Ovary (tissue), 3 donors: ENCODE measurements at regions not wholly inside any gene's neighbourhood (a gene's known extent, or its start where the extent isn't known, plus 50 kb on each side); places are given as distances from the start of the nearest gene placed in this dataset.

Source experiments
- POLR2A ChIP-seq: fragments of 450-650 bp; IDR thresholded peaks from one replicate; pipeline ENCODE4 v1.6.1; 2017; ENCODE audit warnings: antibody characterized with exemption, mild to moderate bottlenecking, moderate library complexity
- TF ChIP-seq, protein P1 (sequence below), 3 donors: fragments of 450-650 bp in 2 of 3; fragments of 200-600 bp in 1 of 3; IDR thresholded peaks; one replicate each; pipeline versions ENCODE4 v1.5.1 to v1.8.0; 2016 to 2022; ENCODE audit warnings: antibody characterized with exemption in 3 of 3, mild to moderate bottlenecking in 1 of 3
- donor health status: DM: no; HTN: no; CAD: no.

DNA sequence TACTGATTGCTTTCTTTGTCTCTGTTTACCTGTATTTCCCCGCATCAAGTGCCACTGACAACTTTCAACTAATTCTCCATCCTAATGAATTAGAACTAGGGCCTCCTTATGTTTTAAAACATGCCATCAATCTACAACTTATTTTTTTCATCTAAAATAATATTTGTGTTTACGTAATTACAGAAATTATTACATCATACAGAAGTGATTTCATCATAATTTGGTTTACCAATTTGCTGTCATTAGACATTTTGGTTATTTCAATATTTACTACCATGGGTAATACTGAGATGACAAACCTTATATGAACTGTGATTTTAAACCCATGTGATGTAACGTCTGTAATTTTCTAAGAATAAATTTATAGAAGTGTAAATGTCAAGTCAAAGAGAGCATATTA, 468.0 kb upstream of the IL12A start:
- TF ChIP-seq, protein P1, sequence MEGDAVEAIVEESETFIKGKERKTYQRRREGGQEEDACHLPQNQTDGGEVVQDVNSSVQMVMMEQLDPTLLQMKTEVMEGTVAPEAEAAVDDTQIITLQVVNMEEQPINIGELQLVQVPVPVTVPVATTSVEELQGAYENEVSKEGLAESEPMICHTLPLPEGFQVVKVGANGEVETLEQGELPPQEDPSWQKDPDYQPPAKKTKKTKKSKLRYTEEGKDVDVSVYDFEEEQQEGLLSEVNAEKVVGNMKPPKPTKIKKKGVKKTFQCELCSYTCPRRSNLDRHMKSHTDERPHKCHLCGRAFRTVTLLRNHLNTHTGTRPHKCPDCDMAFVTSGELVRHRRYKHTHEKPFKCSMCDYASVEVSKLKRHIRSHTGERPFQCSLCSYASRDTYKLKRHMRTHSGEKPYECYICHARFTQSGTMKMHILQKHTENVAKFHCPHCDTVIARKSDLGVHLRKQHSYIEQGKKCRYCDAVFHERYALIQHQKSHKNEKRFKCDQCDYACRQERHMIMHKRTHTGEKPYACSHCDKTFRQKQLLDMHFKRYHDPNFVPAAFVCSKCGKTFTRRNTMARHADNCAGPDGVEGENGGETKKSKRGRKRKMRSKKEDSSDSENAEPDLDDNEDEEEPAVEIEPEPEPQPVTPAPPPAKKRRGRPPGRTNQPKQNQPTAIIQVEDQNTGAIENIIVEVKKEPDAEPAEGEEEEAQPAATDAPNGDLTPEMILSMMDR (IDR thresholded peaks at IDR 0.05) = no peak
- TF ChIP-seq POLR2A = no peak
